Suprapubic skin (tissue), 4 donors: ENCODE measurements at regions not wholly inside any gene's neighbourhood (a gene's known extent, or its start where the extent isn't known, plus 50 kb on each side); places are given as distances from the start of the nearest gene placed in this dataset.

ENCODE experiments used
- POLR2A ChIP-seq, 2 donors: fragments of 450-650 bp; IDR thresholded peaks; one replicate each; pipeline ENCODE4 v1.6.1; 2017; ENCODE audit warnings: antibody characterized with exemption in 2 of 2, mild to moderate bottlenecking in 2 of 2, moderate library complexity in 2 of 2
- POLR2AphosphoS5 ChIP-seq, 3 donors: sonication (generic); formaldehyde crosslinking; IDR thresholded peaks; one replicate each; pipeline ENCODE4 v1.6.1; 2017; ENCODE audit warnings: antibody characterized with exemption in 3 of 3
- TF ChIP-seq, protein P1 (sequence below), 2 donors: fragments of 200-600 bp in 1 of 2; fragments of 450-650 bp in 1 of 2; sonication (generic) in 1 of 2; IDR thresholded peaks; one replicate each; pipeline ENCODE4 v1.5.1; 2016 to 2019; ENCODE audit warnings: antibody characterized with exemption in 2 of 2, mild to moderate bottlenecking in 1 of 2, moderate library complexity in 1 of 2

DNA sequence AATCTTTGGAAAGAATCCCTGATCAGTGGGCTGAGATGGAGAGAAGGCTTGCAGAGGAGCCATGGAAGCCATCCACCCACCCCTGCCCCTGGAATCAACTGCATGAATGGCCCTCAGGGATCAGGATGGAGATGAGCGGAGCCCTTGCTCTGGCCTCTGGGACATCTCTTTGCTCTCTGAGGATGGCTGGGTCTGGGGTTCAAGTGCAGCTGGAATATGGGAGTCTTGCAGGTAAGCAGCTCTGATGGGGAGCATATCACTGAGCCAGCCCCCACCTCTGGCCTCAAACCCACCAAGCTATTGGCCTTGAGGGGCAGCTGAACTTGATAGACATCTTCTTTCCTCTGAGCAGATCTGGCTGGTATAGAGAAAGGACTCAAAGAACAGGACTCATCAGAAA, 76.1 kb downstream of the C5orf15 start:
- TF ChIP-seq, protein P1, sequence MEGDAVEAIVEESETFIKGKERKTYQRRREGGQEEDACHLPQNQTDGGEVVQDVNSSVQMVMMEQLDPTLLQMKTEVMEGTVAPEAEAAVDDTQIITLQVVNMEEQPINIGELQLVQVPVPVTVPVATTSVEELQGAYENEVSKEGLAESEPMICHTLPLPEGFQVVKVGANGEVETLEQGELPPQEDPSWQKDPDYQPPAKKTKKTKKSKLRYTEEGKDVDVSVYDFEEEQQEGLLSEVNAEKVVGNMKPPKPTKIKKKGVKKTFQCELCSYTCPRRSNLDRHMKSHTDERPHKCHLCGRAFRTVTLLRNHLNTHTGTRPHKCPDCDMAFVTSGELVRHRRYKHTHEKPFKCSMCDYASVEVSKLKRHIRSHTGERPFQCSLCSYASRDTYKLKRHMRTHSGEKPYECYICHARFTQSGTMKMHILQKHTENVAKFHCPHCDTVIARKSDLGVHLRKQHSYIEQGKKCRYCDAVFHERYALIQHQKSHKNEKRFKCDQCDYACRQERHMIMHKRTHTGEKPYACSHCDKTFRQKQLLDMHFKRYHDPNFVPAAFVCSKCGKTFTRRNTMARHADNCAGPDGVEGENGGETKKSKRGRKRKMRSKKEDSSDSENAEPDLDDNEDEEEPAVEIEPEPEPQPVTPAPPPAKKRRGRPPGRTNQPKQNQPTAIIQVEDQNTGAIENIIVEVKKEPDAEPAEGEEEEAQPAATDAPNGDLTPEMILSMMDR (IDR thresholded peaks at IDR 0.05) = no peak
- TF ChIP-seq POLR2AphosphoS5 (IDR thresholded peaks at IDR 0.05) (no peak), POLR2A (IDR thresholded peaks at IDR 0.05) (no peak)
